GM12878 (cell line): ENCODE measurements at regions not wholly inside any gene's neighbourhood (a gene's known extent, or its start where the extent isn't known, plus 50 kb on each side); places are given as distances from the start of the nearest gene placed in this dataset.

Experiments used
- ATAC-seq: fragments of 200-7000 bp; cut with Tn5 transposase; 3 replicates; pipeline ENCODE4 v1.9.1; 2020; ENCODE audit warnings: mild to moderate bottlenecking, moderate library complexity
- BruUV-seq: library from RNA; stranded (reverse); fragments of 400-500 nt; replicated peaks from 2 replicates; lab custom pipeline; 2021; lab: Mats Ljungman, UMichigan
- CTCF ChIA-PET: fragments of 300-600 bp; sonication (Branson Sonifier 250); formaldehyde crosslinking; extraction: SDS; loops from one replicate; lab custom pipeline; 2021; ENCODE audit warnings: inconsistent platforms; lab: Yijun Ruan, JAX
- POLR2A ChIA-PET: fragments of 350-600 bp; formaldehyde crosslinking; extraction: SDS; loops from one replicate; lab custom pipeline; 2021; ENCODE audit warnings: inconsistent platforms; lab: Charles Lee
- RAD21 ChIA-PET: fragments of 300-600 bp; sonication (Branson Sonifier 250); formaldehyde crosslinking; loops from one replicate; lab custom pipeline; 2023; ENCODE audit warnings: antibody characterized with exemption; ENCODE audit not compliant: unreplicated experiment; lab: Charles Lee
- SMC1A ChIA-PET: fragments of 300-600 bp; sonication (Branson Sonifier 250); formaldehyde crosslinking; loops from one replicate; lab custom pipeline; 2023; ENCODE audit not compliant: unreplicated experiment, uncharacterized antibody; lab: Charles Lee
- DNase-seq: peaks from one replicate; pipeline ENCODE4 v3.0.0-alpha.2; 2011; ENCODE audit warnings: low read depth, low spot score
- FAIRE-seq: peaks from 3 replicates; lab custom pipeline; 2011; peaks lifted over from hg19 to GRCh38; lab: Jason Lieb, UNC
- H2AFZ ChIP-seq: 2 replicates; pipeline ENCODE4 v1.6.0; 2011; ENCODE audit warnings: low read depth, low read length, control low read depth; ENCODE audit not compliant: control insufficient read depth
- H3K27ac ChIP-seq: 2 replicates; pipeline ENCODE4 v1.5.1; 2011; ENCODE audit warnings: control low read depth; ENCODE audit not compliant: control insufficient read depth, insufficient read depth
- H3K27me3 ChIP-seq, 2 experiments: replicated peaks in 1 of 2; 2 replicates each; pipeline versions ENCODE4 v1.6.0 to v1.6.1; 2011; ENCODE audit warnings: low read length in 1 of 2; ENCODE audit not compliant: control insufficient read depth in 2 of 2, insufficient read depth in 2 of 2
- H3K36me3 ChIP-seq, 2 experiments: 2 replicates each; pipeline ENCODE4 v1.5.1; 2011; ENCODE audit warnings: low read length in 1 of 2; ENCODE audit not compliant: control insufficient read depth in 2 of 2, insufficient read depth in 2 of 2
- H3K4me1 ChIP-seq: 2 replicates; pipeline ENCODE4 v1.6.1; 2011; ENCODE audit warnings: mild to moderate bottlenecking, low read length, moderate library complexity, mixed read lengths; ENCODE audit not compliant: control insufficient read depth, insufficient read depth
- H3K4me2 ChIP-seq: 2 replicates; pipeline ENCODE4 v1.6.0; 2011; ENCODE audit warnings: control low read depth; ENCODE audit not compliant: control insufficient read depth, insufficient read depth
- H3K4me3 ChIP-seq: fragments of 200-600 bp; sonication (generic); 2 replicates; pipeline ENCODE4 v1.5.1; 2016
- H3K79me2 ChIP-seq: 2 replicates; pipeline ENCODE4 v1.6.0; 2011; ENCODE audit warnings: low read length; ENCODE audit not compliant: control insufficient read depth, insufficient read depth
- H3K9ac ChIP-seq: 2 replicates; pipeline ENCODE4 v1.8.0; 2011; ENCODE audit warnings: low read length, control low read depth, mixed read lengths; ENCODE audit not compliant: control insufficient read depth, insufficient read depth
- H3K9me3 ChIP-seq: replicated peaks from 3 replicates; pipeline ENCODE4 v1.5.1; 2011; ENCODE audit warnings: mild to moderate bottlenecking, low read length; ENCODE audit not compliant: control insufficient read depth, insufficient read depth
- H4K20me1 ChIP-seq: 2 replicates; pipeline ENCODE4 v1.6.0; 2011; ENCODE audit not compliant: control insufficient read depth, insufficient read depth
- ATF2 ChIP-seq: IDR thresholded peaks from 2 replicates; pipeline ENCODE4 v1.6.1; 2012; ENCODE audit warnings: low read length, inconsistent platforms
- BACH1 ChIP-seq: fragments of 450-650 bp; IDR thresholded peaks from 2 replicates; pipeline ENCODE4 v1.6.1; 2017; ENCODE audit warnings: mild to moderate bottlenecking, borderline replicate concordance
- BRCA1 ChIP-seq: IDR thresholded peaks from 2 replicates; pipeline ENCODE4 v1.6.1; 2011; ENCODE audit warnings: low read depth, low read length, improper control_type of control experiment
- CHD4 ChIP-seq: fragments of 200-600 bp; sonication (generic); IDR thresholded peaks from 2 replicates; pipeline ENCODE4 v1.6.1; 2016; ENCODE audit warnings: mild to moderate bottlenecking
- HSF1 ChIP-seq: fragments of 150-350 bp; IDR thresholded peaks from 2 replicates; pipeline ENCODE4 v1.6.1; 2014; ENCODE audit warnings: mild to moderate bottlenecking, low read depth, low read length
- JUNB ChIP-seq: IDR thresholded peaks from 2 replicates; pipeline ENCODE4 v1.6.1; 2016; ENCODE audit warnings: antibody characterized with exemption, mild to moderate bottlenecking
- MTA2 ChIP-seq: fragments of 450-650 bp; IDR thresholded peaks from 2 replicates; pipeline ENCODE4 v1.6.1; 2016; ENCODE audit warnings: low read depth, mild to moderate bottlenecking, moderate library complexity
- MYC ChIP-seq: IDR thresholded peaks from 2 replicates; pipeline ENCODE4 v1.6.1; 2011; ENCODE audit warnings: mild to moderate bottlenecking, low read length, moderate library complexity, inconsistent platforms; ENCODE audit not compliant: insufficient read depth, insufficient replicate concordance, insufficient read length, severe bottlenecking
- POU2F2 ChIP-seq: IDR thresholded peaks from 3 replicates; pipeline ENCODE4 v1.6.1; 2011; ENCODE audit warnings: low read depth, mild to moderate bottlenecking, low read length, borderline replicate concordance
- RB1 ChIP-seq: fragments of 450-650 bp; formaldehyde crosslinking; IDR thresholded peaks from 2 replicates; pipeline ENCODE4 v1.6.1; 2017; ENCODE audit warnings: mild to moderate bottlenecking, borderline replicate concordance
- SMAD5 ChIP-seq: IDR thresholded peaks from 2 replicates; pipeline ENCODE4 v1.6.1; 2016; ENCODE audit warnings: antibody characterized with exemption, low read depth
- SMARCA5 ChIP-seq: fragments of 450-650 bp; IDR thresholded peaks from 2 replicates; pipeline ENCODE4 v1.6.1; 2017; ENCODE audit warnings: mild to moderate bottlenecking
- in situ Hi-C: fragments of 300-500 bp; cut with MboI; formaldehyde crosslinking; loops from 9 replicates; pipeline ENCODE4 v1.14.3; 2018; ENCODE audit warnings: mixed read lengths
- intact Hi-C: fragments of 100-400 bp; cut with micrococcal nuclease; formaldehyde crosslinking; loops from one replicate; pipeline ENCODE4 v1.14.2; 2022; ENCODE audit not compliant: unreplicated experiment

GRCh38 chr20:60281295-60281694 is 323.1 kb downstream of the CDH26 start (continued):
- no peak for TF ChIP-seq HSF1
- no peak for TF ChIP-seq SMAD5
- TF ChIP-seq POU2F2: no peak
- no peak for TF ChIP-seq RB1
- no peak for TF ChIP-seq CHD4
- no peak for TF ChIP-seq BRCA1
- TF ChIP-seq, all 136 proteins: peak for 0

- DNase-seq (no peak), FAIRE-seq (no peak), ATAC-seq (no peak)
- Histone ChIP-seq H2AFZ (no peak overlapping the region), H3K36me3 (no peaks in the 10 kb centered on the region), H3K79me2 (no peaks in the 10 kb centered on the region), H3K9ac (no peak overlapping the region), H3K4me3 (no peak overlapping the region), H3K9me3 (no peaks in the 10 kb centered on the region; the same call in 2 of the 3 replicates), H3K4me2 (no peak overlapping the region), H3K27me3 (no peaks in the 10 kb centered on the region), H3K4me1 (no peaks in the 10 kb centered on the region), H3K27ac (no peak overlapping the region), H4K20me1 (no peaks in the 10 kb centered on the region)
- no TSS peak for BruUV-seq
- intact Hi-C loops: no loop called here
- ChIA-PET CTCF (no interaction called here), RAD21 (no interaction called here), POLR2A (no interaction called here), SMC1A (no interaction called here)
- in situ Hi-C loops: no loop called here
- TF ChIP-seq SMARCA5 (no peak), MYC (no peak), ATF2 (no peak), MTA2 (no peak), BACH1 (no peak), JUNB (no peak)
These were observed 325.1 kb downstream of the CDH26 start for GRCh38 chr20:60283281-60283680.
